Endothelial cell of umbilical vein (primary cell): ENCODE measurements at regions not wholly inside any gene's neighbourhood (a gene's known extent, or its start where the extent isn't known, plus 50 kb on each side); places are given as distances from the start of the nearest gene placed in this dataset.

Experiments
- BruUV-seq: library from RNA; stranded (reverse); fragments of 400-500 nt; replicated peaks from 2 replicates; lab custom pipeline; 2021; lab: Mats Ljungman, UMichigan
- CTCF ChIA-PET: fragments of 300-600, 350-600 bp; sonication (Branson Sonifier 250); formaldehyde crosslinking; loops from one replicate; lab custom pipeline; 2021; ENCODE audit warnings: antibody characterized with exemption, inconsistent platforms; lab: Charles Lee
- POLR2A ChIA-PET: fragments of 300-600, 350-600 bp; sonication (Branson Sonifier 250); formaldehyde crosslinking; loops from one replicate; lab custom pipeline; 2021; ENCODE audit warnings: antibody characterized with exemption, inconsistent platforms; lab: Charles Lee
- DNase-seq: peaks from one replicate; pipeline ENCODE4 v3.0.0-alpha.2; 2011; ENCODE audit warnings: low read depth, low spot score
- FAIRE-seq: peaks from 2 replicates; lab custom pipeline; 2011; peaks lifted over from hg19 to GRCh38; lab: Jason Lieb, UNC
- H2AFZ ChIP-seq: 2 replicates; pipeline ENCODE4 v1.6.0; 2012; ENCODE audit warnings: low read depth, low read length, control low read depth, inconsistent platforms
- H3K27ac ChIP-seq: 2 replicates; pipeline ENCODE4 v1.5.1; 2011; ENCODE audit warnings: low read depth, mild to moderate bottlenecking, control low read depth, low read length, moderate library complexity; ENCODE audit not compliant: insufficient read depth
- H3K27me3 ChIP-seq, 2 experiments: 2 replicates each; pipeline versions ENCODE4 v1.6.0 to v1.6.1; 2011; ENCODE audit warnings: low read length in 2 of 2, mixed read lengths in 1 of 2; ENCODE audit not compliant: control insufficient read depth in 2 of 2, insufficient read depth in 2 of 2
- H3K36me3 ChIP-seq, 2 experiments: 2 replicates in 1 of 2; 3 replicates in 1 of 2; pipeline ENCODE4 v1.5.1; 2011; ENCODE audit warnings: low read length in 2 of 2, mild to moderate bottlenecking in 1 of 2, moderate library complexity in 1 of 2; ENCODE audit not compliant: control insufficient read depth in 2 of 2, insufficient read depth in 2 of 2; ENCODE audit errors: extremely low read depth in 1 of 2
- H3K4me1 ChIP-seq: 3 replicates; pipeline ENCODE4 v1.5.1; 2011; ENCODE audit warnings: mild to moderate bottlenecking, low read length; ENCODE audit not compliant: control insufficient read depth, insufficient read depth; ENCODE audit errors: extremely low read depth
- H3K4me2 ChIP-seq: 2 replicates; pipeline ENCODE4 v1.6.1; 2011; ENCODE audit warnings: low read length, control low read depth, mixed read lengths; ENCODE audit not compliant: insufficient read depth
- H3K4me3 ChIP-seq, 3 experiments: fragments of 200-600 bp in 1 of 3; sonication (generic), shearing (Covaris generic) in 1 of 3; replicated peaks in 1 of 3; 2 replicates each; pipeline ENCODE4 v1.5.1; 2011 to 2016; ENCODE audit warnings: control low read depth in 3 of 3, low read length in 3 of 3, mild to moderate bottlenecking in 2 of 3, inconsistent platforms in 1 of 3, low read depth in 1 of 3, moderate library complexity in 1 of 3; ENCODE audit not compliant: insufficient read depth in 1 of 3
- H3K79me2 ChIP-seq: 2 replicates; pipeline ENCODE4 v1.6.0; 2012; ENCODE audit warnings: low read length, inconsistent platforms; ENCODE audit not compliant: control insufficient read depth, insufficient read depth
- H3K9ac ChIP-seq: replicated peaks from 2 replicates; pipeline ENCODE3; 2011; ENCODE audit warnings: low read length, control low read depth; ENCODE audit not compliant: insufficient read depth; ENCODE audit errors: extremely low read depth
- H3K9me1 ChIP-seq: replicated peaks from 3 replicates; pipeline ENCODE4 v1.6.0; 2011; ENCODE audit warnings: mild to moderate bottlenecking, low read length; ENCODE audit not compliant: control insufficient read depth, insufficient read depth; ENCODE audit errors: extremely low read depth
- H3K9me3 ChIP-seq: replicated peaks from 2 replicates; pipeline ENCODE4 v1.5.1; 2012; ENCODE audit warnings: low read length, inconsistent platforms; ENCODE audit not compliant: control insufficient read depth, insufficient read depth
- H4K20me1 ChIP-seq: replicated peaks from 2 replicates; pipeline ENCODE3; 2011; ENCODE audit warnings: mild to moderate bottlenecking, low read length; ENCODE audit not compliant: control insufficient read depth, insufficient read depth; ENCODE audit errors: extremely low read depth
- EZH2 ChIP-seq: IDR thresholded peaks from 2 replicates; pipeline ENCODE4 v1.6.1; 2012; ENCODE audit warnings: borderline replicate concordance, low read depth, mild to moderate bottlenecking, moderate library complexity, low read length, inconsistent platforms; ENCODE audit not compliant: severe bottlenecking
- FOS ChIP-seq: IDR thresholded peaks from 2 replicates; pipeline ENCODE4 v1.6.1; 2011; ENCODE audit warnings: mild to moderate bottlenecking, low read length, moderate library complexity, borderline replicate concordance; ENCODE audit not compliant: insufficient read depth
- GATA2 ChIP-seq: IDR thresholded peaks from 2 replicates; pipeline ENCODE4 v1.7.0; 2011; ENCODE audit warnings: low read depth, mild to moderate bottlenecking, moderate library complexity, mixed read lengths, low read length; ENCODE audit not compliant: insufficient read length, insufficient read depth
- JUN ChIP-seq: IDR thresholded peaks from 2 replicates; pipeline ENCODE4 v1.6.1; 2011; ENCODE audit warnings: borderline replicate concordance, low read depth; ENCODE audit not compliant: insufficient read length, insufficient read depth
- MYC ChIP-seq: IDR thresholded peaks from one replicate; pipeline ENCODE4 v1.6.1; 2011; ENCODE audit warnings: mild to moderate bottlenecking, low read depth, low read length
- POLR2A ChIP-seq: IDR thresholded peaks from 2 replicates; pipeline ENCODE4 v1.6.1; 2012; ENCODE audit warnings: low read depth, mild to moderate bottlenecking, control low read depth, low read length
- POLR2AphosphoS5 ChIP-seq: IDR thresholded peaks from 2 replicates; pipeline ENCODE4 v1.6.1; 2012; ENCODE audit warnings: low read depth, mild to moderate bottlenecking, control low read depth, low read length, moderate library complexity; ENCODE audit not compliant: insufficient read depth
- dilution Hi-C: fragments of 300-500 bp; cut with MboI; formaldehyde crosslinking; loops from one replicate; pipeline ENCODE4 v1.15.0; 2019; ENCODE audit warnings: low sequenced_read_pairs; ENCODE audit not compliant: extremely low pct_ligation_motif_present
- intact Hi-C: fragments of 100-400 bp; cut with micrococcal nuclease; formaldehyde crosslinking; loops from one replicate; pipeline ENCODE4 v1.10.0; 2022
- TF ChIP-seq, protein P1 (sequence below): IDR thresholded peaks from 2 replicates; pipeline ENCODE4 v1.6.1; 2011; ENCODE audit not compliant: insufficient read depth, insufficient read length
- TF ChIP-seq, protein P2 (sequence below), 2 donors: IDR thresholded peaks; 1 replicate in 1 of 2; 2 replicates in 1 of 2; pipeline ENCODE4 v1.5.1; 2011; ENCODE audit warnings: low read length in 2 of 2, mild to moderate bottlenecking in 2 of 2, moderate library complexity in 2 of 2, control low read depth in 1 of 2, inconsistent platforms in 1 of 2, low read depth in 1 of 2; ENCODE audit not compliant: insufficient read depth in 1 of 2; ENCODE audit errors: extremely low read depth in 1 of 2

DNA sequence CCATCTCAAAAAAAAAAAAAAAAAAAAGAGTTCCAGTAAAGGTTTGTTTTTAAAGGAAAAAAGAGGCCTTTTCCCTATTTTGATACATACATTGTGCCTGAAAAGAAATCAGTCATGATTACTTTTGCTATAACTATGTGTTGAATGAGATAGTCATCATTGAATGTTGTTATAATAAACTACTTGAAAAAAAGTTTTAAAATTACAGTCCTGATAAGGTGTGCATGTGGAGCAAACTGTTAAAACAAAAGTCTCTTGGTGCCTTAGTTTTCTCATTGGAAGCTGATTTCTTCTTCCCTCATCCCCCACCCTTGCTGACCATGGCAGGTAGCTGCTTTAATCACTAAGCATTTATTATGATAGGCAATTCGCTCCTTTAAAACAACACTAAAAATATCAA lies 172.3 kb upstream of the TBCA start:
- POLR2A ChIA-PET, result no interaction called here
- no peak for FAIRE-seq
- BruUV-seq, result no TSS peak

More for the DNA sequence above, 172.3 kb upstream of the TBCA start:
- Histone ChIP-seq H2AFZ (no peak overlapping the region), H3K9me1 (peaks cover 3% of the 10 kb centered on the region), H3K4me1 (no peaks in the 10 kb centered on the region), H3K9me3 (no peaks in the 10 kb centered on the region), H3K4me2 (no peak overlapping the region), H3K79me2 (no peaks in the 10 kb centered on the region), H4K20me1 (no peaks in the 10 kb centered on the region), H3K36me3 (no peaks in the 10 kb centered on the region), H3K27ac (no peak overlapping the region), H3K9ac (no peak overlapping the region), H3K4me3 (no peak overlapping the region), H3K27me3 (peaks cover 24 to 48% of the 10 kb centered on the region in 2 experiments)
- TF ChIP-seq MYC, result no peak
- TF ChIP-seq, protein P1, sequence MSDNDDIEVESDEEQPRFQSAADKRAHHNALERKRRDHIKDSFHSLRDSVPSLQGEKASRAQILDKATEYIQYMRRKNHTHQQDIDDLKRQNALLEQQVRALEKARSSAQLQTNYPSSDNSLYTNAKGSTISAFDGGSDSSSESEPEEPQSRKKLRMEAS, result no peak
- no peak for TF ChIP-seq POLR2AphosphoS5
- TF ChIP-seq EZH2, result no peak
- TF ChIP-seq POLR2A, result no peak
- TF ChIP-seq, protein P2, sequence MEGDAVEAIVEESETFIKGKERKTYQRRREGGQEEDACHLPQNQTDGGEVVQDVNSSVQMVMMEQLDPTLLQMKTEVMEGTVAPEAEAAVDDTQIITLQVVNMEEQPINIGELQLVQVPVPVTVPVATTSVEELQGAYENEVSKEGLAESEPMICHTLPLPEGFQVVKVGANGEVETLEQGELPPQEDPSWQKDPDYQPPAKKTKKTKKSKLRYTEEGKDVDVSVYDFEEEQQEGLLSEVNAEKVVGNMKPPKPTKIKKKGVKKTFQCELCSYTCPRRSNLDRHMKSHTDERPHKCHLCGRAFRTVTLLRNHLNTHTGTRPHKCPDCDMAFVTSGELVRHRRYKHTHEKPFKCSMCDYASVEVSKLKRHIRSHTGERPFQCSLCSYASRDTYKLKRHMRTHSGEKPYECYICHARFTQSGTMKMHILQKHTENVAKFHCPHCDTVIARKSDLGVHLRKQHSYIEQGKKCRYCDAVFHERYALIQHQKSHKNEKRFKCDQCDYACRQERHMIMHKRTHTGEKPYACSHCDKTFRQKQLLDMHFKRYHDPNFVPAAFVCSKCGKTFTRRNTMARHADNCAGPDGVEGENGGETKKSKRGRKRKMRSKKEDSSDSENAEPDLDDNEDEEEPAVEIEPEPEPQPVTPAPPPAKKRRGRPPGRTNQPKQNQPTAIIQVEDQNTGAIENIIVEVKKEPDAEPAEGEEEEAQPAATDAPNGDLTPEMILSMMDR (IDR thresholded peaks at IDR 0.05; ENCODE audit: extremely low read depth in 1 of 2, insufficient read depth in 1 of 2, low read depth in 1 of 2, low read length in 2 of 2), result no peak
- no peak for TF ChIP-seq FOS
- TF ChIP-seq GATA2, result no peak
- no peak for TF ChIP-seq JUN
- intact Hi-C loops, result no loop called here
- dilution Hi-C loops, result no loop called here
- DNase-seq, result no peak
- CTCF ChIA-PET, result no interaction called here
